Activated CD4-positive, alpha-beta T cell treated with anti-CD3 and anti-CD28 coated beads, Interleukin-2, amount 10 ng/mL, durations not matched to agents 24 days and 14 days (primary cell): ENCODE measurements at regions not wholly inside any gene's neighbourhood (a gene's known extent, or its start where the extent isn't known, plus 50 kb on each side); places are given as distances from the start of the nearest gene placed in this dataset.
A peak's percentile ranks its signal among the peaks of the same experiment; 100 is the strongest.
"Not testable (repeated sequence)": the region's sequence is repeated elsewhere in the genome, so short reads cannot be mapped to it uniquely, and the experiment has no call there.

Source experiments
- DNase-seq: peaks from one replicate; pipeline ENCODE4 v3.0.0; 2022
- H3K27ac Mint-ChIP-seq: one replicate; pipeline ENCODE4 v1.8.0; 2022; ENCODE audit warnings: mild to moderate bottlenecking, mixed read lengths
- H3K27me3 Mint-ChIP-seq: one replicate; pipeline ENCODE4 v1.8.0; 2022; ENCODE audit warnings: mixed read lengths
- H3K36me3 Mint-ChIP-seq: one replicate; pipeline ENCODE4 v1.8.0; 2022; ENCODE audit warnings: low read depth, mild to moderate bottlenecking, mixed read lengths
- H3K4me1 Mint-ChIP-seq: one replicate; pipeline ENCODE4 v1.8.0; 2021; ENCODE audit warnings: mixed read lengths
- H3K4me3 Mint-ChIP-seq: one replicate; pipeline ENCODE4 v1.8.0; 2022; ENCODE audit warnings: mild to moderate bottlenecking, moderate library complexity, mixed read lengths
- H3K9me3 Mint-ChIP-seq: one replicate; pipeline ENCODE4 v1.8.0; 2021; ENCODE audit warnings: mixed read lengths
- intact Hi-C: fragments of 100-400 bp; cut with micrococcal nuclease; formaldehyde crosslinking; loops from one replicate; pipeline ENCODE4 v1.15.1; 2023

- not testable (repeated sequence) for H3K27me3 Mint-ChIP-seq, DNase-seq
- peaks cover 18% of the 10 kb centered on the region for H3K9me3 Mint-ChIP-seq
These were observed 62.2 kb upstream of the ANKRD55 start for GRCh38 chr5:56295311-56295710.

GRCh38 chr5:56294354-56294753, 61.2 kb upstream of the ANKRD55 start:
- H3K9me3 Mint-ChIP-seq, result peaks cover 18% of the 10 kb centered on the region
- peaks cover 11% of the 10 kb centered on the region for H3K4me1 Mint-ChIP-seq
- DNase-seq, result no peak
- no peaks in the 10 kb centered on the region for H3K36me3 Mint-ChIP-seq
- intact Hi-C loops, result no loop called here
- H3K27me3 Mint-ChIP-seq, result no peaks in the 10 kb centered on the region
- no peak overlapping the region for H3K27ac Mint-ChIP-seq
- no peak overlapping the region for H3K4me3 Mint-ChIP-seq

More at GRCh38 chr5:56295311-56295710, 62.2 kb upstream of the ANKRD55 start:
- H3K27ac Mint-ChIP-seq, intact Hi-C loops, H3K36me3 Mint-ChIP-seq, H3K4me1 Mint-ChIP-seq, H3K4me3 Mint-ChIP-seq: not testable (repeated sequence)

- intact Hi-C loops, H3K27me3 Mint-ChIP-seq, H3K4me3 Mint-ChIP-seq, H3K27ac Mint-ChIP-seq, H3K36me3 Mint-ChIP-seq, DNase-seq: not testable (repeated sequence)
- Mint-ChIP-seq H3K9me3 (peaks cover 15% of the 10 kb centered on the region), H3K4me1 (peaks cover 12% of the 10 kb centered on the region)
These were observed 59.7 kb upstream of the ANKRD55 start for GRCh38 chr5:56292874-56293273.

GRCh38 chr5:56291661-56292374, 58.7 kb upstream of the ANKRD55 start:
- H3K27me3 Mint-ChIP-seq, result no peaks in the 10 kb centered on the region
- intact Hi-C loops, result no loop called here
- no peak overlapping the region for H3K27ac Mint-ChIP-seq
- H3K4me1 Mint-ChIP-seq, result peaks cover 9% of the 10 kb centered on the region
- no peak for DNase-seq
- H3K36me3 Mint-ChIP-seq, result no peaks in the 10 kb centered on the region
- H3K9me3 Mint-ChIP-seq, result peaks cover 13% of the 10 kb centered on the region
- H3K4me3 Mint-ChIP-seq, result no peak overlapping the region

GRCh38 chr5:56291079-56291643, 58.0 kb upstream of the ANKRD55 start:
- no peaks in the 10 kb centered on the region for H3K36me3 Mint-ChIP-seq
- peaks cover 11% of the 10 kb centered on the region for H3K9me3 Mint-ChIP-seq
- no peak overlapping the region for H3K4me3 Mint-ChIP-seq
- H3K27me3 Mint-ChIP-seq, result no peaks in the 10 kb centered on the region
- no peak overlapping the region for H3K27ac Mint-ChIP-seq
- no peak for DNase-seq
- intact Hi-C loops, result no loop called here
- H3K4me1 Mint-ChIP-seq, result peaks cover 9% of the 10 kb centered on the region

GRCh38 chr5:56290378-56291078, 57.4 kb upstream of the ANKRD55 start:
- H3K4me1 Mint-ChIP-seq, result peaks cover 9% of the 10 kb centered on the region
- peak; percentile 59 for DNase-seq
- H3K4me3 Mint-ChIP-seq, result no peak overlapping the region
- no peak overlapping the region for H3K27ac Mint-ChIP-seq
- H3K36me3 Mint-ChIP-seq, result no peaks in the 10 kb centered on the region
- H3K9me3 Mint-ChIP-seq, result peaks cover 8% of the 10 kb centered on the region
- intact Hi-C loops, result no loop called here
- no peaks in the 10 kb centered on the region for H3K27me3 Mint-ChIP-seq

- Mint-ChIP-seq H3K4me3 (no peak overlapping the region), H3K27ac (no peak overlapping the region), H3K9me3 (peaks cover 8% of the 10 kb centered on the region), H3K4me1 (peaks cover 9% of the 10 kb centered on the region), H3K36me3 (no peaks in the 10 kb centered on the region), H3K27me3 (no peaks in the 10 kb centered on the region)
- intact Hi-C loops, result no loop called here
- no peak for DNase-seq
These were observed 56.5 kb upstream of the ANKRD55 start for GRCh38 chr5:56289602-56289987.

- Mint-ChIP-seq H3K27me3 (no peaks in the 10 kb centered on the region), H3K9me3 (peaks cover 8% of the 10 kb centered on the region), H3K4me1 (peaks cover 9% of the 10 kb centered on the region), H3K36me3 (no peaks in the 10 kb centered on the region), H3K27ac (no peak overlapping the region), H3K4me3 (no peak overlapping the region)
- intact Hi-C loops, result no loop called here
- DNase-seq, result no peak
These were observed 55.9 kb upstream of the ANKRD55 start for GRCh38 chr5:56288873-56289601.

GRCh38 chr5:56286015-56286884, 53.1 kb upstream of the ANKRD55 start:
- Mint-ChIP-seq H3K27me3 (no peaks in the 10 kb centered on the region), H3K4me1 (peaks cover 8% of the 10 kb centered on the region), H3K27ac (no peak overlapping the region), H3K4me3 (no peak overlapping the region), H3K9me3 (no peaks in the 10 kb centered on the region), H3K36me3 (no peaks in the 10 kb centered on the region)
- no peak for DNase-seq
- intact Hi-C loops, result no loop called here

GRCh38 chr5:56282951-56283350, 49.8 kb upstream of the ANKRD55 start:
- Mint-ChIP-seq H3K27ac (no peak overlapping the region), H3K27me3 (no peaks in the 10 kb centered on the region), H3K4me1 (no peaks in the 10 kb centered on the region), H3K36me3 (no peaks in the 10 kb centered on the region), H3K4me3 (no peak overlapping the region), H3K9me3 (no peaks in the 10 kb centered on the region)
- no peak for DNase-seq
- intact Hi-C loops, result no loop called here
